CD4-positive, alpha-beta T cell treated with Interleukin-4 for 1 hour (primary cell): ENCODE measurements at regions not wholly inside any gene's neighbourhood (a gene's known extent, or its start where the extent isn't known, plus 50 kb on each side); places are given as distances from the start of the nearest gene placed in this dataset.
A peak's percentile ranks its signal among the peaks of the same experiment; 100 is the strongest.

Experiments
- DNase-seq, 2 donors: peaks; one replicate each; pipeline ENCODE4 v3.0.0-alpha.2; 2020 to 2022

GRCh38 chr2:74735009-74735408 lies 81.0 kb downstream of the SEMA4F start:
- DNase-seq: no peak

DNA sequence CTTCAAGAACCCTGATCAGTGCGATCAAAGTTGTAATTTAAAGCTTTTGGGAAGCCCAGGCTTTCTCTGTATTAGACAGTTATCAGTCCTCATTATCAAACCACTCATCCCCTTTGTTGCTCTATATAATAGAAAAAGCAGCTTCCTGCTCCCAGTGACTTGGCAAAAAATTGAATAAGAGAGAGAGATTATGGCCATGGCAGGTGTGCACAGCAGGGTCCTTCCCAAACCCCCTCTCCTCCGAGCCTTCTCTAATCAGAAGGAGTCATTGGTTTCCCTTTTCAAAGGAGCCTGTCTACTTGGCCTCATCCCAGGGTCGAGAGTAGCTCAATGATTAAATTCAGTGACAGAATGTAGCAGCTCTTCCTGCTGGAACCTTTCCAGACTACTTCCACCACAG lies 81.5 kb downstream of the SEMA4F start:
- DNase-seq: no peak

- no peak for DNase-seq
These were observed 82.5 kb downstream of the SEMA4F start for GRCh38 chr2:74736589-74736988.

GRCh38 chr2:74738586-74738985 lies 84.5 kb downstream of the SEMA4F start:
- DNase-seq: no peak

DNA sequence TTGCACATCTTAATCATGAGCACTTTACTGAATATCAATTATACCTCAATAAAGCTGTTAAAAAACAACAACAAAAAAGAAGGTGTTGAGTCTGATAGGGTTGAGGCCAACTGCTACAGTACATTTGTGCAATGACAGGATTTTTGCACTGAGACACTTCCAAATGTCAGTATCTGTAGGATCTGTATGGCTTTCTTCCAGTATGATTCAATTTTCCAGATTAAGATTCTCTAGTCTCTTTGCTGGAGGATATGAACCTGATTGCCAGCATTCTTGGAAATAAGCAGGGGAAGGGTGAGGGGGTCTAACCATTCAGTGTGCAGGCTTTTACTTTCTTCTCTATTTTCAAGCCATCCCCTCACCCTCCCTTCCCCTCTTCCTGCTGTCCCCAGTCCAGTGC lies 85.1 kb downstream of the SEMA4F start:
- DNase-seq: no peak

GRCh38 chr2:74739733-74740241 lies 85.7 kb downstream of the SEMA4F start:
- DNase-seq: no peak

DNA sequence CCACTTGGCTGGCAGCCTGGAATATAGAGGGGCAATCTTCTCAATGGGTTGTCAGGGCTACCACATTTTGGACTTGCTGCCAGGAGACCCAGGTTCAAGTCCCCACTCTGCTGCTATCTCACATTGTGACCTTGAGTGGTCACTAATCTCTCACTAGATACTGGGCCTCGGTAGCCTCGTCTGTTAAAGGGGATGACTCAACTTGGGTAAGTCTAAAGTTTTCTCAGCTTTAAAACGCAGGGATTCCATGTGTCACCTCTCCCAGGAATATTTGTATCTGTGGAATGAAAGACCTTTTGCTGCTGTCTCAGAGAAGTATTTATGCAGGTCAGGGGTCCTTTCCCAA lies 86.3 kb downstream of the SEMA4F start:
- DNase-seq: no peak

- DNase-seq: peak in 1 of 2 donors; percentile 81
These were observed 86.8 kb downstream of the SEMA4F start for GRCh38 chr2:74740741-74741431.

DNA sequence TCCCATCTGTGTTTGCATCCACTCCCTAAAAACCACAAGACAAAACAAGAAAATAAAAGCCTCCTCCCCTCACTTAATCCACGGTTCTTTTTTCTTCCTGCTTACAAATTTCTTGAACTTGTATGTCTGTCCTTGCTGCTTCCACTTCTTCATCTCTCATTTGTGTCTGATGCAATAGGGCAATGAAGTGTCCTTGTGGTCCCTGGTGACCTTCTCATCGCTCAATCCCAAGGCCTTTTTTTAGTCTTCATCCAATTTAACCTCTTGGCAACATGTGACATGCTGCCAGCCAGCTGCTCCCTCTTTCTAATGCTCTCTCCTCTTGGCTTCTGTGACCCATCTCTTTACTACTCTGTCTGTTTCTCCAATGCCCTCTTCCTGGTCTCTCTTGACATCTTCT lies 87.6 kb downstream of the SEMA4F start:
- no peak for DNase-seq

GRCh38 chr2:74742471-74742870 lies 88.4 kb downstream of the SEMA4F start:
- no peak for DNase-seq

GRCh38 chr2:74743039-74743438 lies 89.0 kb downstream of the SEMA4F start:
- no peak for DNase-seq

GRCh38 chr2:74743778-74744177 lies 89.7 kb downstream of the SEMA4F start:
- DNase-seq: no peak

DNA sequence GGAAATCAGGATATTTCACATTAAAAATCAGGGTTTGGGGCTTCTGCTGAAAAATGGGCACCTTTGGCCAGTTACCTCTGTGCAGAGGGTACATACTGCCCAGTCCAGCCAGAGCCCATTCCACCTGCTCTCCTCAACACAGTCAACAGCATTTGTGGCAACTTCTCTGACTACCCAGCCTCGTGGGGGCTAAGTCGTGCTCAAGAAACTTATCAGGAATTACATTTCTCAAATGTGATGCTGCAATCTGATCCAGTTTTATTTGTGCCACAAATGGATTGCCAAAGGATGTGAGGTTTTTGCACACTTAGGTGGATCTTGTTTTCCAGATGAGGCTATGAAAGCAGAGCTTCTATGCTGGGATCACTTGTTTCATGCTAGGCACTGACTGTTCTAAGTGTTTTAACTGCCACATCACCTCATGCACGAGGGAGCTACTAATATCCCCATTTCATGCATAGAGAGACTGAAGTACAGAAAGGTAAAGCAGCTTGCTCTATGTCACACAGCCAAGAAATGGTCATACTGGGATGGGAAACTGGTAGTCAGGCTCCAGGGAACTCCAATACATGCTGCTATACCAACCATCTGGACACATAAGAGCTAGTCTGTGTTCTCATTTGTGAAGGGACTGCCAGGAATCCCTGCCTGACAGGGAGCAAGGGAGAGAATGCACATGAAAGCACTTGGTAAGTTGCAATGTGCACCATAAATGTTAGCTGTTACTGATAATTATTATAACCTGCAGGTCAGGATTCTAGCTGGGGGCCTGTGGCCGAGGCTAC lies 89.0 kb upstream of the HK2 start:
- no peak for DNase-seq

DNA sequence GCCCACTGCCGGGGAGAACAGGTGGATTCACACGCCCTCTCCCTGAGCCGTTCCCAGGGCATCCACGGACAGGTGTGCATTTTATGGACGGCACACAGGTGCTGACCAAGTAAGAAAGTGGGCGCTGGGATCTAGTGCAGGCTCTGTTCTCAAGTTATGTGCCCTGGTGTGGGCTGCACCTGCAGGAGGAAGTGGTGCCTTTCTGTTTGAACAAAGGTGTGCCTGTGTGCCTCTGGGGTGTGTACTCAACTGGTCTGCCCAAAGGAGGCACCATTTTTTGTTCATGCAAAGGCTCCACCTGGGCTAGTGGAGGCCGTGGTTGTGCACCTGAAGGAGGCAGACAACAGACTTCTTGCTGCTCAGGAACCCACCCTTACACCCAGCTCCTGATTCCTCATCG lies 88.2 kb upstream of the HK2 start:
- DNase-seq: no peak

DNA sequence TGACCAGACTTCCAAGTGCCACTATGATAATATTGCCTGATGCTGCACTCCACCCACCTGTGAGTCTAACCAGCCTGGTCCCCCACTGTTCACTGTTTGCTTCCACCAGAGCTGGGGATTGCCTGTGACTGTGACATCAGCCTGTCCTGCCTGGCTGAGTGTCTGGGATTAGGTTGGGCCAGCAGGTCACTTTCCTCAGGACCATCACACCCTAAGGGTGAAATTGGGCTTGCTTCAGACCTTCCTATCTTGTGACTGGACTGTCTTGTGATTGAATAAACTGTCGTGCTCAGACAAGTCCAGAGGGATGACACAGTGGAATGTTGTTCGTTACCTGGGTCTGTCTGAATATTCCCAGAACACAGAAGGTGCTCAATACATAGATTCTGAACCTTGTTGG lies 87.4 kb upstream of the HK2 start:
- no peak for DNase-seq

- no peak for DNase-seq
These were observed 86.4 kb upstream of the HK2 start for GRCh38 chr2:74747411-74748080.

GRCh38 chr2:74748665-74749064 lies 85.3 kb upstream of the HK2 start:
- no peak for DNase-seq

- DNase-seq: no peak
These were observed 84.5 kb upstream of the HK2 start for GRCh38 chr2:74749432-74749831.

- no peak for DNase-seq
These were observed 81.7 kb upstream of the HK2 start for GRCh38 chr2:74751981-74752851.

- DNase-seq: no peak
These were observed 78.5 kb upstream of the HK2 start for GRCh38 chr2:74755386-74755785.

DNA sequence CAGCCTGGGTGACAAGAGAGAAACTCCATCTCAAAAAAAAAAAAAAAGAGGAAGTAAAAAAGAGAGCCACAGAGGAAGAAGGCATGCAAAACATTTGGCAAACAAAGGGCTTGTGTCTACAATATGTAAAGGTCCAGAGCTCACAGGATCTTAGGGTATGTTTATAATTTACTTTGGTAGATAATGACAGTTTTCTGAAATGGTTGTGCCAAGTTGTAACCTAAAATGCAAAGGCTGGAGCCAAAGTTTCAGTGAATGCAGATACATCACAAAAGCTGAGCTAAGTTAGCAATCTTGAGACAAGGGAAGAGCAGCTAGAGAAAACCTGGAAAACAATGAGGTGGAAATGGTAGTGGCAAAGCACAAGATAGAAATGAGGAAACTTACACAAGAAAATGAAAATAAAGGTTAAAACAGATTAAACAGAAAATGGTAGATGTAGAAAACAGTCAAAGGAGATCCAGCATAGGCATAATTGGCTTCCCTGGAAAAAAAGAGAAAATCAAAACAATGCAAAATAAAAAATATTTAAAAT lies 77.5 kb upstream of the HK2 start:
- DNase-seq: no peak

DNA sequence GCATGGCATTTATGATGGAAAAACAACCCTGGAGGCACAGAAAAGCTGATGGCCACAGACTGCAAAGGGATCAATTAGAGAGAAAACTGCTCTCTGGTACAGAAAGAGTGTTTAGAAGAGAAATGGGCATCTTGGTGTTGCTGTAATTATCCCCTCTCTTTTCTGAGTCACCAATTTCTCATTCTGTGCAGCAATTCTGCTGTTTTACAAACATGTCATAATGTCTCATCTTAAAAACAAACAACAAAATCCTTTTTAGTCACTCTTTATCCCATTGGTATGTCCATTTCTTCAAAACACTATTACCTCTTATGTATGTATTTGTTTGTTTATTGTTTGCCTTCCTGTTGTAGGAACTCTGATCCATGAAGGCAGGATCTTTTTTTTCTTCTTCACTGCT lies 73.9 kb upstream of the HK2 start:
- no peak for DNase-seq
